ENCODE measurements at regions not wholly inside any gene's neighbourhood (a gene's known extent, or its start where the extent isn't known, plus 50 kb on each side); places are given as distances from the start of the nearest gene placed in this dataset.

DNA sequence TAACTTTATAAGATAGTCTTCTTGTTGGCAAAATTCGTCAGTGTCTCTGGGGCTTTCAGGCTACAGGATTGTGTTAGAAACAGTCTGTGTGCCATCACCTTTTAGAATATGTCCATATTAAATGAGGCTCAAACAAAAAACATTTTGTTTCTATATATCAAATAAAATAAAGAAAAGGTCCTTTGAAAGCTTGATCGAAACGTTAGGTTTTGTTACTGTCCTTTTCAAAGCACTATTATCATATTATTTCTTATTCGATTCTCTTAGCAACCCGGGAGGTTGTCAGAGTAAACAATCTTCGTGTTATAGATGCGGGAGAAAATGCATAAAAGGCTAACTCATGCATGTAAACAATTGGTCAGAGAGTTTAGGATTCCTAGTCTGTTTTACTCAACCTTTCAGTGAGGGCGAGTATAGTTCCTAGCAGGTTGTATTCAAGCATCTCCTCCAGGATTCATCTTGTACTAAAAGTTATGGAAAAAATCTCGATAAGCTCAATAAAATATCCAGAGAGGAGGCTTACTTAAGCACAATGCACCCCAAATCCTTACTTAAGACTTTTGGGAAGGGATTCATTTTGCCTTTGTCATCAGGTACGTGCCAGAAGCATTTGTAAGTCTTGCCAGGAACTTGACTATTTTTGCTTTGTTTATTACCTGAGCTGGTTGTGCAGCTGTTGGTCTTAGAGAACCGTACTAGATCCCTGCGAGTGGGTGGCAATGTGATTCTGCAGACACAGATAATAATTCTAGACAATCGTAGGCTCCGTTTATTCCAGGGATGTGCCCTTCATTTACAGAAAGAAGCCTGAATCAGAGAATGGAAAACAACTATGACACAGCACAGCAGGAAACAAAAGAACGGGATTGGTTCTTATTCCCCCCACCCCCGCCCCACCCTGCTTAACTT lies 159.6 kb upstream of the ZNF217 start:
- no peak for DNase-seq
- no peak overlapping the region for H4K91ac ChIP-seq (ENCODE audit: insufficient read length, low read depth, low read length)
- peak overlapping the region; percentile 64 for H2BK5ac ChIP-seq (ENCODE audit: insufficient read length, low read length)
- peak overlapping the region; percentile 34 for H2AFZ ChIP-seq (ENCODE audit: low read length)
- peak overlapping the region; percentile 86; the same call in 1 of the 2 replicates for H3K14ac ChIP-seq (ENCODE audit: insufficient read depth, low read length)
- H3K4ac ChIP-seq (ENCODE audit: low read depth, low read length), result peak overlapping the region; percentile 80; the same call in 1 of the 2 replicates
- Mint-ChIP-seq H3K27me3 (ENCODE audit: low read depth) (no peaks in the 10 kb centered on the region), H3K27ac (peak overlapping the region; percentile 94 to 99 (median 96)), H3K9me3 (no peaks in the 10 kb centered on the region), H3K4me3 (peak overlapping the region; percentile 10 to 33; a peak in 2 of 5 replicates), H3K4me1 (peaks cover 59 to 60% of the 10 kb centered on the region in 2 experiments), H3K36me3 (ENCODE audit: insufficient read depth in 1 of 3, low read depth in 3 of 3) (no peaks in the 10 kb centered on the region)
- H3K4me1 ChIP-seq (ENCODE audit: insufficient read depth, low read length), result peaks cover 18% of the 10 kb centered on the region
- H2AK5ac ChIP-seq (ENCODE audit: insufficient read length, low read length), result no peak overlapping the region
- no peak overlapping the region for H4K8ac ChIP-seq (replicated peaks; ENCODE audit: insufficient read length, low read depth, low read length)
- H3K79me1 ChIP-seq (ENCODE audit: insufficient read depth, low read depth, low read length, poor library complexity, severe bottlenecking), result no peaks in the 10 kb centered on the region
- H3K79me2 ChIP-seq (ENCODE audit: insufficient read depth, low read length), result no peaks in the 10 kb centered on the region
- peak overlapping the region; percentile 75 for H3T11ph ChIP-seq (ENCODE audit: low read length)
- no peak overlapping the region for H2BK15ac ChIP-seq (ENCODE audit: low read depth, low read length)
- peak overlapping the region; percentile 74 for H3K9ac ChIP-seq (ENCODE audit: extremely low read depth, insufficient read length, low read length)
- H2BK12ac ChIP-seq (ENCODE audit: insufficient read length, low read depth, low read length), result peak overlapping the region; percentile 84
- H2BK20ac ChIP-seq (ENCODE audit: low read depth, low read length, poor library complexity, severe bottlenecking), result peak overlapping the region; percentile 29
- H3K18ac ChIP-seq (ENCODE audit: insufficient read length, low read depth, low read length), result peak overlapping the region; percentile 77
- peak overlapping the region; percentile 10 for H2BK120ac ChIP-seq (ENCODE audit: low read depth, low read length, poor library complexity, severe bottlenecking)
- H3K27me3 ChIP-seq (ENCODE audit: insufficient read depth, low read length), result no peaks in the 10 kb centered on the region
- H3K9me3 ChIP-seq (ENCODE audit: control insufficient read depth, low read depth, low read length), result no peaks in the 10 kb centered on the region
- peak overlapping the region; percentile 58 for H3K4me2 ChIP-seq (ENCODE audit: insufficient read depth, insufficient read length, low read length)
- H4K20me1 ChIP-seq (ENCODE audit: control insufficient read depth, insufficient read depth, insufficient read length), result no peaks in the 10 kb centered on the region
- TF ChIP-seq, protein P1, sequence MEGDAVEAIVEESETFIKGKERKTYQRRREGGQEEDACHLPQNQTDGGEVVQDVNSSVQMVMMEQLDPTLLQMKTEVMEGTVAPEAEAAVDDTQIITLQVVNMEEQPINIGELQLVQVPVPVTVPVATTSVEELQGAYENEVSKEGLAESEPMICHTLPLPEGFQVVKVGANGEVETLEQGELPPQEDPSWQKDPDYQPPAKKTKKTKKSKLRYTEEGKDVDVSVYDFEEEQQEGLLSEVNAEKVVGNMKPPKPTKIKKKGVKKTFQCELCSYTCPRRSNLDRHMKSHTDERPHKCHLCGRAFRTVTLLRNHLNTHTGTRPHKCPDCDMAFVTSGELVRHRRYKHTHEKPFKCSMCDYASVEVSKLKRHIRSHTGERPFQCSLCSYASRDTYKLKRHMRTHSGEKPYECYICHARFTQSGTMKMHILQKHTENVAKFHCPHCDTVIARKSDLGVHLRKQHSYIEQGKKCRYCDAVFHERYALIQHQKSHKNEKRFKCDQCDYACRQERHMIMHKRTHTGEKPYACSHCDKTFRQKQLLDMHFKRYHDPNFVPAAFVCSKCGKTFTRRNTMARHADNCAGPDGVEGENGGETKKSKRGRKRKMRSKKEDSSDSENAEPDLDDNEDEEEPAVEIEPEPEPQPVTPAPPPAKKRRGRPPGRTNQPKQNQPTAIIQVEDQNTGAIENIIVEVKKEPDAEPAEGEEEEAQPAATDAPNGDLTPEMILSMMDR (conservative IDR thresholded peaks at IDR 0.05), result no peak
- peak overlapping the region; percentile 93 for H3K27ac ChIP-seq (ENCODE audit: insufficient read length, low read depth, low read length)
- H4K5ac ChIP-seq (ENCODE audit: insufficient read length, low read depth, low read length), result peak overlapping the region; percentile 84
- no CpG with 5 or more reads among the region's 16 CpGs for WGBS (ENCODE audit: extremely low coverage, insufficient read length, low lambda C conversion rate)
- H3K23ac ChIP-seq (ENCODE audit: insufficient read length, low read depth, low read length), result no peak overlapping the region
- no peak overlapping the region for H3K56ac ChIP-seq (ENCODE audit: insufficient read length, low read depth, low read length)
- no peaks in the 10 kb centered on the region for H3K23me2 ChIP-seq (ENCODE audit: insufficient read length, low read depth, low read length, poor library complexity, severe bottlenecking)
